Gastrocnemius medialis (tissue), 4 donors: ENCODE measurements at regions not wholly inside any gene's neighbourhood (a gene's known extent, or its start where the extent isn't known, plus 50 kb on each side); places are given as distances from the start of the nearest gene placed in this dataset.

Experiments used
- ATAC-seq, 2 donors: fragments of 150-250 bp; one replicate each; pipeline ENCODE4 v1.9.1; 2016
- DNase-seq, 2 donors: peaks; one replicate each; pipeline ENCODE4 v3.0.0-alpha.2; 2019
- H3K27ac ChIP-seq, 4 donors: fragments of 200-600 bp; sonication (generic); 1 replicate in 1 of 4; 2 replicates in 3 of 4; pipeline ENCODE4 v1.5.1; 2016 to 2018; ENCODE audit warnings: mild to moderate bottlenecking in 2 of 4, moderate library complexity in 1 of 4
- H3K27me3 ChIP-seq, 3 donors: fragments of 200-600 bp; sonication (generic) in 2 of 3; 1 replicate in 1 of 3; 2 replicates in 2 of 3; pipeline versions ENCODE4 v1.5.1 to v1.6.0; 2016 to 2019; ENCODE audit warnings: mild to moderate bottlenecking in 1 of 3, moderate library complexity in 1 of 3
- H3K36me3 ChIP-seq, 2 donors: fragments of 200-600 bp; sonication (generic) in 1 of 2; one replicate each; pipeline ENCODE4 v1.5.1; 2017 to 2018
- H3K4me1 ChIP-seq, 2 donors: fragments of 200-600 bp; sonication (generic) in 1 of 2; one replicate each; pipeline ENCODE4 v1.5.1; 2016 to 2017; ENCODE audit warnings: mild to moderate bottlenecking in 2 of 2
- H3K4me3 ChIP-seq, 4 donors: fragments of 200-600 bp; sonication (generic) in 3 of 4; 1 replicate in 1 of 4; 2 replicates in 3 of 4; pipeline ENCODE4 v1.5.1; 2016 to 2019; ENCODE audit warnings: mild to moderate bottlenecking in 2 of 4
- H3K9me3 ChIP-seq, 3 donors: fragments of 200-600 bp; sonication (generic) in 2 of 3; 1 replicate in 1 of 3; 2 replicates in 2 of 3; pipeline ENCODE4 v1.5.1; 2016 to 2019
- CTCF ChIP-seq, 5 experiments: fragments of 450-650 bp in 3 of 5; fragments of 200-600 bp in 2 of 5; sonication (generic) in 2 of 5; IDR thresholded peaks in 4 of 5; conservative IDR thresholded peaks in 1 of 5; 1 replicate in 4 of 5; 2 replicates in 1 of 5; pipeline ENCODE4 v1.5.1; 2016 to 2019; ENCODE audit warnings: antibody characterized with exemption in 5 of 5, mild to moderate bottlenecking in 3 of 5, moderate library complexity in 3 of 5
- POLR2A ChIP-seq, 2 donors: fragments of 450-650 bp; IDR thresholded peaks; one replicate each; pipeline ENCODE4 v1.6.1; 2017; ENCODE audit warnings: antibody characterized with exemption in 2 of 2, mild to moderate bottlenecking in 2 of 2, moderate library complexity in 2 of 2
- in situ Hi-C, 4 donors: fragments of 200-750 bp; cut with MboI; loops; one replicate each; pipeline versions ENCODE4 v1.15.0 to v1.8.0; 2017; ENCODE audit warnings: low sequenced_read_pairs in 4 of 4
- intact Hi-C: fragments of 100-400 bp; cut with DNase I; formaldehyde crosslinking; loops from one replicate; pipeline ENCODE4 v1.15.1; 2023; ENCODE audit warnings: low total_unique reads

GRCh38 chr13:76043874-76044273, 407.7 kb downstream of the LMO7 start:
- in situ Hi-C loops (no loop called here), intact Hi-C loops (no loop called here)
- H3K27me3 ChIP-seq, result no peaks in the 10 kb centered on the region
- DNase-seq (no peak), ATAC-seq (peak in 1 of 2 donors; percentile 54)
- H3K36me3 ChIP-seq, result no peaks in the 10 kb centered on the region
- no peaks in the 10 kb centered on the region for H3K4me1 ChIP-seq
- no peaks in the 10 kb centered on the region for H3K9me3 ChIP-seq
- TF ChIP-seq POLR2A (IDR thresholded peaks at IDR 0.05) (no peak), CTCF (IDR thresholded peaks at IDR 0.05 in 4 of 5, conservative IDR thresholded peaks at IDR 0.05 in 1 of 5) (no peak)
- no peak overlapping the region for H3K27ac ChIP-seq
- H3K4me3 ChIP-seq, result no peak overlapping the region

GRCh38 chr13:76038920-76039716, 403.0 kb downstream of the LMO7 start:
- Histone ChIP-seq H3K27ac (no peak overlapping the region), H3K4me3 (no peak overlapping the region), H3K27me3 (no peaks in the 10 kb centered on the region), H3K9me3 (no peaks in the 10 kb centered on the region), H3K4me1 (no peaks in the 10 kb centered on the region), H3K36me3 (no peaks in the 10 kb centered on the region)
- TF ChIP-seq CTCF (IDR thresholded peaks at IDR 0.05 in 4 of 5, conservative IDR thresholded peaks at IDR 0.05 in 1 of 5) (no peak), POLR2A (IDR thresholded peaks at IDR 0.05) (no peak)
- no peak for ATAC-seq
- DNase-seq, result no peak
- in situ Hi-C loops (no loop called here), intact Hi-C loops (no loop called here)

GRCh38 chr13:76036176-76036575, 400.0 kb downstream of the LMO7 start:
- DNase-seq, result no peak
- no peak overlapping the region for H3K4me3 ChIP-seq
- H3K9me3 ChIP-seq, result no peaks in the 10 kb centered on the region
- intact Hi-C loops (no loop called here), in situ Hi-C loops (no loop called here)
- H3K27ac ChIP-seq, result no peak overlapping the region
- H3K36me3 ChIP-seq, result no peaks in the 10 kb centered on the region
- no peaks in the 10 kb centered on the region for H3K4me1 ChIP-seq
- TF ChIP-seq POLR2A (IDR thresholded peaks at IDR 0.05), result no peak
- no peak for TF ChIP-seq CTCF (IDR thresholded peaks at IDR 0.05 in 4 of 5, conservative IDR thresholded peaks at IDR 0.05 in 1 of 5)
- no peak for ATAC-seq
- no peaks in the 10 kb centered on the region for H3K27me3 ChIP-seq

- Histone ChIP-seq H3K27ac (no peak overlapping the region), H3K36me3 (no peaks in the 10 kb centered on the region), H3K4me1 (no peaks in the 10 kb centered on the region), H3K9me3 (no peaks in the 10 kb centered on the region), H3K4me3 (no peak overlapping the region), H3K27me3 (no peaks in the 10 kb centered on the region)
- DNase-seq (no peak), ATAC-seq (no peak)
- in situ Hi-C loops (no loop called here), intact Hi-C loops (no loop called here)
- TF ChIP-seq CTCF (IDR thresholded peaks at IDR 0.05 in 4 of 5, conservative IDR thresholded peaks at IDR 0.05 in 1 of 5) (no peak), POLR2A (IDR thresholded peaks at IDR 0.05) (no peak)
These were observed 399.6 kb downstream of the LMO7 start for GRCh38 chr13:76035711-76036110.

GRCh38 chr13:76029706-76030105, 393.6 kb downstream of the LMO7 start:
- in situ Hi-C loops, result no loop called here
- Histone ChIP-seq H3K4me3 (no peak overlapping the region), H3K36me3 (no peaks in the 10 kb centered on the region), H3K27ac (no peak overlapping the region), H3K4me1 (no peaks in the 10 kb centered on the region), H3K27me3 (no peaks in the 10 kb centered on the region), H3K9me3 (no peaks in the 10 kb centered on the region)
- intact Hi-C loops, result no loop called here
- TF ChIP-seq CTCF (IDR thresholded peaks at IDR 0.05 in 4 of 5, conservative IDR thresholded peaks at IDR 0.05 in 1 of 5), result no peak
- TF ChIP-seq POLR2A (IDR thresholded peaks at IDR 0.05), result no peak
- no peak for DNase-seq
- ATAC-seq, result no peak
